K562 (cell line): ENCODE measurements at regions not wholly inside any gene's neighbourhood (a gene's known extent, or its start where the extent isn't known, plus 50 kb on each side); places are given as distances from the start of the nearest gene placed in this dataset.

Source experiments
- ATAC-seq: fragments of 200-7000 bp; cut with Tn5 transposase; 3 replicates; pipeline ENCODE4 v1.9.1; 2020; ENCODE audit warnings: moderate library complexity
- BruUV-seq: library from RNA; stranded (reverse); fragments of 400-500 nt; replicated peaks from 2 replicates; lab custom pipeline; 2021; lab: Mats Ljungman, UMichigan
- CTCF ChIA-PET: fragments of 300-600 bp; formaldehyde crosslinking; extraction: SDS; loops from one replicate; lab custom pipeline; 2021; ENCODE audit warnings: low intra/inter-chr PET ratio; lab: Yijun Ruan, JAX
- POLR2A ChIA-PET: fragments of 300-600, 350-650 bp; sonication (Branson Sonifier 250); formaldehyde crosslinking; extraction: SDS; loops from one replicate; lab custom pipeline; 2021; ENCODE audit warnings: antibody characterized with exemption, inconsistent platforms; lab: Yijun Ruan, JAX
- DNase-seq, 4 experiments: peaks; one replicate each; pipeline versions ENCODE4 v3.0.0 to v3.0.0-alpha.2; 2011 to 2018; ENCODE audit warnings: low spot score in 3 of 4, mixed read lengths in 3 of 4; ENCODE audit errors: extremely low read depth in 1 of 4
- FAIRE-seq: peaks from 2 replicates; lab custom pipeline; 2011; peaks lifted over from hg19 to GRCh38; lab: Jason Lieb, UNC
- H2AFZ ChIP-seq: 2 replicates; pipeline ENCODE4 v1.6.0; 2011; ENCODE audit warnings: low read depth, low read length, control low read depth, inconsistent platforms
- H3K27ac ChIP-seq: fragments of 200-600 bp; 3 replicates; pipeline ENCODE4 v1.8.0; 2011; ENCODE audit warnings: low read depth, mild to moderate bottlenecking, control low read depth, inconsistent platforms, low read length, moderate library complexity, mixed read lengths; ENCODE audit errors: extremely low read depth
- H3K27me3 ChIP-seq, 2 experiments: fragments of 300-600 bp in 1 of 2; 2 replicates in 1 of 2; 3 replicates in 1 of 2; pipeline versions ENCODE4 v1.6.0 to v1.8.0; 2011; ENCODE audit warnings: inconsistent platforms in 2 of 2, low read length in 2 of 2, mild to moderate bottlenecking in 1 of 2, mixed read lengths in 1 of 2, moderate library complexity in 1 of 2; ENCODE audit not compliant: control insufficient read depth in 2 of 2, insufficient read depth in 2 of 2
- H3K36me3 ChIP-seq: fragments of 300-600 bp; 3 replicates; pipeline ENCODE4 v1.8.0; 2011; ENCODE audit warnings: mild to moderate bottlenecking, low read length, inconsistent platforms; ENCODE audit not compliant: control insufficient read depth, insufficient read depth
- H3K4me1 ChIP-seq, 2 experiments: fragments of 200-600 bp in 1 of 2; replicated peaks in 1 of 2; 2 replicates in 1 of 2; 3 replicates in 1 of 2; pipeline versions ENCODE4 v1.5.1 to v1.8.0; 2011; ENCODE audit warnings: inconsistent platforms in 2 of 2, low read length in 2 of 2, mild to moderate bottlenecking in 1 of 2, mixed read lengths in 1 of 2, moderate library complexity in 1 of 2; ENCODE audit not compliant: control insufficient read depth in 2 of 2, insufficient read depth in 2 of 2
- H3K4me2 ChIP-seq: 2 replicates; pipeline ENCODE4 v1.6.1; 2011; ENCODE audit warnings: low read length, control low read depth, inconsistent platforms, mixed read lengths; ENCODE audit not compliant: insufficient read depth
- H3K4me3 ChIP-seq: fragments of 200-600 bp; sonication (generic), shearing (Covaris generic); 2 replicates; pipeline ENCODE4 v1.5.1; 2016; ENCODE audit warnings: control low read depth, inconsistent platforms
- H3K79me2 ChIP-seq: fragments of 200-600 bp; 3 replicates; pipeline ENCODE4 v1.8.0; 2011; ENCODE audit warnings: low read length, inconsistent platforms; ENCODE audit not compliant: control insufficient read depth, insufficient read depth
- H3K9ac ChIP-seq, 2 experiments: 2 replicates each; pipeline versions ENCODE4 v1.6.0 to v1.6.1; 2011; ENCODE audit warnings: low read depth in 2 of 2, low read length in 2 of 2, control low read depth in 1 of 2, inconsistent platforms in 1 of 2, mild to moderate bottlenecking in 1 of 2, mixed read lengths in 1 of 2; ENCODE audit not compliant: insufficient read depth in 1 of 2
- H3K9me1 ChIP-seq: one replicate; pipeline ENCODE4 v1.6.0; 2011; ENCODE audit warnings: inconsistent platforms, mild to moderate bottlenecking, low read length, moderate library complexity; ENCODE audit not compliant: control insufficient read depth, insufficient read depth
- H3K9me3 ChIP-seq: replicated peaks from 2 replicates; pipeline ENCODE4 v1.5.1; 2011; ENCODE audit warnings: low read depth, low read length, inconsistent platforms; ENCODE audit not compliant: control insufficient read depth, insufficient read depth
- H4K20me1 ChIP-seq: replicated peaks from 2 replicates; pipeline ENCODE4 v1.6.1; 2011; ENCODE audit warnings: low read length, inconsistent platforms, mixed read lengths; ENCODE audit not compliant: control insufficient read depth, insufficient read depth
- JUN ChIP-seq, 2 experiments: sonication (generic) in 1 of 2; formaldehyde crosslinking in 1 of 2; IDR thresholded peaks; 2 replicates each; pipeline versions ENCODE4 v1.6.1 to v1.8.0; 2012 to 2022; ENCODE audit warnings: borderline replicate concordance in 2 of 2, mild to moderate bottlenecking in 2 of 2, improper control_type of control experiment in 1 of 2, low read depth in 1 of 2, low read length in 1 of 2, missing genetic modification reagents in 1 of 2
- KDM1A ChIP-seq, 2 experiments: fragments of 450-650 bp; IDR thresholded peaks; 2 replicates each; pipeline ENCODE4 v1.6.1; 2016; ENCODE audit warnings: mild to moderate bottlenecking in 2 of 2
- KDM5B ChIP-seq: fragments of 200-600 bp; sonication (generic); IDR thresholded peaks from 2 replicates; pipeline ENCODE4 v1.6.1; 2012; ENCODE audit warnings: low read depth, mild to moderate bottlenecking, moderate library complexity, low read length, control low read depth, inconsistent platforms; ENCODE audit not compliant: insufficient replicate concordance
- MTA2 ChIP-seq: fragments of 450-650 bp; IDR thresholded peaks from 2 replicates; pipeline ENCODE4 v1.6.1; 2016; ENCODE audit warnings: low read depth
- MXD1 ChIP-seq: fragments of 250-450 bp; sonication (Bioruptor Pico); IDR thresholded peaks from 2 replicates; pipeline ENCODE4 v1.8.0; 2021; ENCODE audit warnings: borderline replicate concordance, mild to moderate bottlenecking, moderate library complexity; ENCODE audit not compliant: poor library complexity, severe bottlenecking
- NONO ChIP-seq, 2 experiments: fragments of 200-400 bp in 1 of 2; fragments of 450-650 bp in 1 of 2; formaldehyde crosslinking in 1 of 2; IDR thresholded peaks; 2 replicates each; pipeline ENCODE4 v1.6.1; 2017; ENCODE audit warnings: low read depth in 2 of 2, mild to moderate bottlenecking in 2 of 2, moderate library complexity in 2 of 2, low read length in 1 of 2
- POLR2AphosphoS2 ChIP-seq: IDR thresholded peaks from 2 replicates; pipeline ENCODE4 v1.6.1; 2012; ENCODE audit warnings: low read length, improper control_type of control experiment
- RBM17 ChIP-seq: fragments of 200-400 bp; formaldehyde crosslinking; IDR thresholded peaks from 2 replicates; pipeline ENCODE4 v1.6.1; 2017; ENCODE audit warnings: low read depth, mild to moderate bottlenecking, low read length, borderline replicate concordance
- XRCC4 ChIP-seq: IDR thresholded peaks from one replicate; pipeline ENCODE4 v1.6.1; 2011; ENCODE audit not compliant: insufficient read depth, insufficient read length; ENCODE audit errors: extremely low read depth
- ZBTB7A ChIP-seq: IDR thresholded peaks from 2 replicates; pipeline ENCODE4 v1.6.1; 2011; ENCODE audit warnings: low read depth, mild to moderate bottlenecking, low read length, moderate library complexity, borderline replicate concordance; ENCODE audit not compliant: control insufficient read depth
- ZC3H4 ChIP-seq: sonication (generic); formaldehyde crosslinking; IDR thresholded peaks from 2 replicates; pipeline ENCODE4 v1.9.0; 2021; ENCODE audit warnings: missing genetic modification reagents, borderline replicate concordance
- ZFP30 ChIP-seq: fragments of 250-450 bp; sonication (Bioruptor Pico); IDR thresholded peaks from 2 replicates; pipeline ENCODE4 v1.8.0; 2022; ENCODE audit warnings: moderate library complexity, mild to moderate bottlenecking, inconsistent platforms, borderline replicate concordance
- ZNF551 ChIP-seq: fragments of 250-450 bp; sonication (Bioruptor Pico); IDR thresholded peaks from 2 replicates; pipeline ENCODE4 v1.5.0; 2021; ENCODE audit warnings: mild to moderate bottlenecking, moderate library complexity
- ZNF695 ChIP-seq: fragments of 450-650 bp; formaldehyde crosslinking; IDR thresholded peaks from 2 replicates; pipeline ENCODE4 v1.4.0; 2020; ENCODE audit warnings: mild to moderate bottlenecking, moderate library complexity
- WGBS: fragments of 100-300 bp; shearing (Covaris generic); methylation state at CpG from one replicate; pipeline ENCODE4 v1.1.6; 2016; ENCODE audit warnings: low coverage, mixed read lengths; ENCODE audit not compliant: insufficient coverage; ENCODE audit errors: missing lambda C conversion rate; 5-methylcytosine and 5-hydroxymethylcytosine counted together
- in situ Hi-C: fragments of 300-500 bp; cut with MboI; formaldehyde crosslinking; loops from 4 replicates; pipeline ENCODE4 v1.15.0; 2018; ENCODE audit warnings: inconsistent platforms, mixed read lengths
- intact Hi-C: fragments of 100-400 bp; cut with micrococcal nuclease; formaldehyde crosslinking; loops from 2 replicates; pipeline ENCODE4 v1.14.2; 2022

GRCh38 chr10:33673839-33674415 lies 339.5 kb upstream of the NRP1 start:
- Histone ChIP-seq H3K9me1 (no peaks in the 10 kb centered on the region), H4K20me1 (no peaks in the 10 kb centered on the region), H2AFZ (no peak overlapping the region), H3K27ac (no peak overlapping the region), H3K79me2 (no peaks in the 10 kb centered on the region), H3K9ac (no peak overlapping the region), H3K4me3 (no peak overlapping the region), H3K4me2 (no peak overlapping the region), H3K4me1 (no peaks in the 10 kb centered on the region), H3K36me3 (no peaks in the 10 kb centered on the region), H3K27me3 (no peaks in the 10 kb centered on the region), H3K9me3 (no peaks in the 10 kb centered on the region)
- TF ChIP-seq ZNF551 (CRISPR knock-in tag) (no peak), ZC3H4 (CRISPR knock-in tag) (no peak), ZBTB7A (no peak), ZFP30 (CRISPR knock-in tag) (no peak), XRCC4 (no peak)
- BruUV-seq: no TSS peak
- DNase-seq (no peak), ATAC-seq (no peak), FAIRE-seq (no peak)
- ChIA-PET POLR2A (no interaction called here), CTCF (no interaction called here)
- in situ Hi-C loops: no loop called here
- intact Hi-C loops: no loop called here
- WGBS: 0% methylated on average over 3 of the region's 3 CpGs

GRCh38 chr10:33669904-33670303 lies 335.4 kb upstream of the NRP1 start:
- H3K36me3 ChIP-seq: no peaks in the 10 kb centered on the region
- ChIA-PET CTCF (no interaction called here), POLR2A (interaction anchor here (0.5 kb wide), 1 partner anchor 160 kb away, joined by 3 read pairs; no protein-coding TSS in a partner anchor)
- intact Hi-C loops (no loop called here), in situ Hi-C loops (no loop called here)
- no peaks in the 10 kb centered on the region for H3K9me1 ChIP-seq
- no peak for DNase-seq
- H3K4me1 ChIP-seq: no peaks in the 10 kb centered on the region
- no peak overlapping the region for H3K4me3 ChIP-seq
- no peaks in the 10 kb centered on the region for H3K9me3 ChIP-seq
- H3K27ac ChIP-seq: no peak overlapping the region
- no peak for FAIRE-seq
- 2% methylated on average over 5 of the region's 5 CpGs for WGBS
- no peak for ATAC-seq
- no peak overlapping the region for H3K9ac ChIP-seq
- no peaks in the 10 kb centered on the region for H3K79me2 ChIP-seq
- BruUV-seq: no TSS peak
- H2AFZ ChIP-seq: no peak overlapping the region
- no peak overlapping the region for H3K4me2 ChIP-seq
- no peaks in the 10 kb centered on the region for H4K20me1 ChIP-seq
- no peaks in the 10 kb centered on the region for H3K27me3 ChIP-seq
- no peak for TF ChIP-seq MTA2
- no peak for TF ChIP-seq RBM17
- TF ChIP-seq KDM1A (IDR thresholded peaks at IDR 0.05): no peak
- TF ChIP-seq POLR2AphosphoS2: no peak
- no peak for TF ChIP-seq MXD1 (CRISPR knock-in tag)
- TF ChIP-seq JUN (IDR thresholded peaks at IDR 0.05; ENCODE audit: borderline replicate concordance, low read depth, low read length): no peak
- TF ChIP-seq JUN (CRISPR knock-in tag; IDR thresholded peaks at IDR 0.05; ENCODE audit: borderline replicate concordance): no peak
- TF ChIP-seq KDM5B: no peak
- TF ChIP-seq ZNF695 (CRISPR knock-in tag): no peak
- TF ChIP-seq NONO (IDR thresholded peaks at IDR 0.05; ENCODE audit: low read depth in 2 of 2, low read length in 1 of 2): no peak
